GM21619 (cell line): ENCODE measurements at regions not wholly inside any gene's neighbourhood (a gene's known extent, or its start where the extent isn't known, plus 50 kb on each side); places are given as distances from the start of the nearest gene placed in this dataset.
A peak's percentile ranks its signal among the peaks of the same experiment; 100 is the strongest.

Experiments
- ATAC-seq: cut with Tn5 transposase; IDR thresholded peaks from one replicate; pipeline ENCODE4 v1.9.1; 2021; ENCODE audit not compliant: unreplicated experiment

- peak; percentile 88 for ATAC-seq
These were observed 1041.6 kb upstream of the PRKX start for GRCh38 chrX:4754878-4755604.

GRCh38 chrX:4741024-4741423 is 1027.6 kb upstream of the PRKX start:
- ATAC-seq: no peak

- no peak for ATAC-seq
These were observed 1021.9 kb upstream of the PRKX start for GRCh38 chrX:4735299-4735698.

GRCh38 chrX:4710618-4711433 is 997.4 kb upstream of the PRKX start:
- ATAC-seq: no peak

GRCh38 chrX:4708970-4709760 is 995.7 kb upstream of the PRKX start:
- ATAC-seq: no peak

GRCh38 chrX:4706961-4707360 is 993.5 kb upstream of the PRKX start:
- no peak for ATAC-seq

GRCh38 chrX:4690521-4690920 is 977.1 kb upstream of the PRKX start:
- no peak for ATAC-seq

GRCh38 chrX:4682636-4683035 is 969.2 kb upstream of the PRKX start:
- no peak for ATAC-seq

- no peak for ATAC-seq
These were observed 962.3 kb upstream of the PRKX start for GRCh38 chrX:4675686-4676300.

GRCh38 chrX:4674028-4674782 is 960.8 kb upstream of the PRKX start:
- no peak for ATAC-seq

- ATAC-seq: no peak
These were observed 957.9 kb upstream of the PRKX start for GRCh38 chrX:4671344-4671743.

GRCh38 chrX:4670606-4671005 is 957.2 kb upstream of the PRKX start:
- no peak for ATAC-seq

GRCh38 chrX:4668802-4669536 is 955.5 kb upstream of the PRKX start:
- no peak for ATAC-seq

- ATAC-seq: no peak
These were observed 949.6 kb upstream of the PRKX start for GRCh38 chrX:4663085-4663484.

GRCh38 chrX:4661771-4662170 is 948.3 kb upstream of the PRKX start:
- ATAC-seq: no peak

- ATAC-seq: no peak
These were observed 943.0 kb upstream of the PRKX start for GRCh38 chrX:4656419-4656818.

GRCh38 chrX:4655743-4656142 is 942.3 kb upstream of the PRKX start:
- ATAC-seq: no peak

GRCh38 chrX:4642114-4642513 is 928.7 kb upstream of the PRKX start:
- ATAC-seq: no peak

GRCh38 chrX:4638036-4638435 is 924.6 kb upstream of the PRKX start:
- ATAC-seq: no peak

- no peak for ATAC-seq
These were observed 914.0 kb upstream of the PRKX start for GRCh38 chrX:4627414-4627813.
